Ascending aorta (tissue), 2 donors: ENCODE measurements at regions not wholly inside any gene's neighbourhood (a gene's known extent, or its start where the extent isn't known, plus 50 kb on each side); places are given as distances from the start of the nearest gene placed in this dataset.
"Not testable (repeated sequence)": the region's sequence is repeated elsewhere in the genome, so short reads cannot be mapped to it uniquely, and the experiment has no call there.

Experiments used
- DNase-seq, 2 donors: peaks; one replicate each; pipeline ENCODE4 v3.0.0-alpha.2; 2019; ENCODE audit warnings: low spot score in 2 of 2
- H3K27ac ChIP-seq, 2 donors: fragments of 200-600 bp; sonication (generic); one replicate each; pipeline ENCODE4 v1.5.1; 2016 to 2017; ENCODE audit warnings: mild to moderate bottlenecking in 1 of 2
- H3K27me3 ChIP-seq: fragments of 200-600 bp; sonication (generic); one replicate; pipeline ENCODE4 v1.5.1; 2017
- H3K36me3 ChIP-seq, 2 donors: fragments of 200-600 bp; sonication (generic); one replicate each; pipeline ENCODE4 v1.5.1; 2016
- H3K4me1 ChIP-seq, 2 donors: fragments of 200-600 bp; sonication (generic); one replicate each; pipeline ENCODE4 v1.5.1; 2016 to 2017; ENCODE audit warnings: mild to moderate bottlenecking in 1 of 2
- H3K4me3 ChIP-seq, 2 donors: fragments of 200-600 bp; sonication (generic); one replicate each; pipeline ENCODE4 v1.5.1; 2016 to 2017; ENCODE audit warnings: mild to moderate bottlenecking in 1 of 2
- H3K9me3 ChIP-seq, 2 donors: fragments of 200-600 bp; sonication (generic); one replicate each; pipeline ENCODE4 v1.5.1; 2016
- CTCF ChIP-seq, 3 experiments: fragments of 200-600 bp in 2 of 3; fragments of 450-650 bp in 1 of 3; sonication (generic) in 2 of 3; IDR thresholded peaks; one replicate each; pipeline ENCODE4 v1.5.1; 2016 to 2019; ENCODE audit warnings: antibody characterized with exemption in 3 of 3, mild to moderate bottlenecking in 1 of 3, moderate library complexity in 1 of 3
- intact Hi-C: fragments of 100-400 bp; cut with DNase I; formaldehyde crosslinking; loops from one replicate; pipeline ENCODE4 v1.15.1; 2023

- DNase-seq: no peak
- H3K4me1 ChIP-seq: no peaks in the 10 kb centered on the region
- peak overlapping the region in 1 of 2 donors; percentile 10 for H3K27ac ChIP-seq
Measured at GRCh38 chr17:20927308-20927977, 115.4 kb downstream of the USP22 start.

GRCh38 chr17:20929334-20929733 is 113.5 kb downstream of the USP22 start:
- TF ChIP-seq CTCF (IDR thresholded peaks at IDR 0.05): no peak
- Histone ChIP-seq H3K27ac (no peak overlapping the region), H3K27me3 (no peaks in the 10 kb centered on the region), H3K4me3 (no peak overlapping the region), H3K36me3 (no peaks in the 10 kb centered on the region), H3K9me3 (no peaks in the 10 kb centered on the region), H3K4me1 (no peaks in the 10 kb centered on the region)
- DNase-seq: no peak
- intact Hi-C loops: no loop called here

More at GRCh38 chr17:20927308-20927977, 115.4 kb downstream of the USP22 start:
- intact Hi-C loops: no loop called here
- no peak for TF ChIP-seq CTCF (IDR thresholded peaks at IDR 0.05)
- Histone ChIP-seq H3K36me3 (no peaks in the 10 kb centered on the region), H3K27me3 (no peaks in the 10 kb centered on the region), H3K9me3 (no peaks in the 10 kb centered on the region), H3K4me3 (no peak overlapping the region)

GRCh38 chr17:20930081-20930760 is 112.6 kb downstream of the USP22 start:
- no peak overlapping the region for H3K4me3 ChIP-seq
- H3K9me3 ChIP-seq: no peaks in the 10 kb centered on the region
- H3K27ac ChIP-seq: no peak overlapping the region
- intact Hi-C loops: no loop called here
- no peak for TF ChIP-seq CTCF (IDR thresholded peaks at IDR 0.05)
- no peaks in the 10 kb centered on the region for H3K36me3 ChIP-seq
- H3K27me3 ChIP-seq: no peaks in the 10 kb centered on the region
- no peak for DNase-seq
- H3K4me1 ChIP-seq: no peaks in the 10 kb centered on the region

- intact Hi-C loops, H3K4me3 ChIP-seq, H3K27ac ChIP-seq, DNase-seq, H3K9me3 ChIP-seq, H3K27me3 ChIP-seq, H3K4me1 ChIP-seq, H3K36me3 ChIP-seq: not testable (repeated sequence)
Measured at GRCh38 chr17:20933040-20933439, 109.8 kb downstream of the USP22 start.

- H3K27ac ChIP-seq: no peak overlapping the region
- no peak for TF ChIP-seq CTCF (IDR thresholded peaks at IDR 0.05)
- intact Hi-C loops: no loop called here
- DNase-seq: no peak
- H3K9me3 ChIP-seq: no peaks in the 10 kb centered on the region
- no peaks in the 10 kb centered on the region for H3K27me3 ChIP-seq
- H3K4me3 ChIP-seq: no peak overlapping the region
- H3K4me1 ChIP-seq: peaks cover 0 to 2% of the 10 kb centered on the region in 2 donors
- H3K36me3 ChIP-seq: no peaks in the 10 kb centered on the region
Measured at GRCh38 chr17:20934288-20934687, 108.5 kb downstream of the USP22 start.

- Histone ChIP-seq H3K27me3 (no peaks in the 10 kb centered on the region), H3K9me3 (no peaks in the 10 kb centered on the region), H3K27ac (no peak overlapping the region), H3K36me3 (no peaks in the 10 kb centered on the region), H3K4me1 (peaks cover 0 to 2% of the 10 kb centered on the region in 2 donors), H3K4me3 (peak overlapping the region in 1 of 2 donors; percentile 16)
- no peak for DNase-seq
- no peak for TF ChIP-seq CTCF (IDR thresholded peaks at IDR 0.05)
- intact Hi-C loops: no loop called here
Measured at GRCh38 chr17:20935740-20936139, 107.1 kb downstream of the USP22 start.
